CD4-positive, alpha-beta memory T cell (primary cell): ENCODE measurements at regions not wholly inside any gene's neighbourhood (a gene's known extent, or its start where the extent isn't known, plus 50 kb on each side); places are given as distances from the start of the nearest gene placed in this dataset.

Experiments
- CTCF ChIA-PET: fragments of 350-600 bp; sonication (Branson Sonifier 250); formaldehyde crosslinking; loops from one replicate; lab custom pipeline; 2021; ENCODE audit warnings: inconsistent platforms; ENCODE audit not compliant: partially characterized antibody; lab: Charles Lee
- POLR2A ChIA-PET: fragments of 350-600 bp; sonication (Branson Sonifier 250); formaldehyde crosslinking; loops from one replicate; lab custom pipeline; 2021; ENCODE audit not compliant: partially characterized antibody; lab: Charles Lee
- DNase-seq, 5 donors: peaks; one replicate each; pipeline versions ENCODE4 v3.0.0 to v3.0.0-alpha.2; 2020 to 2022; ENCODE audit warnings: mixed read lengths in 1 of 5
- H3K27ac ChIP-seq: one replicate; pipeline ENCODE4 v1.7.0; 2013; ENCODE audit warnings: low read depth, low read length
- H3K27me3 ChIP-seq: 2 replicates; pipeline ENCODE4 v1.7.0; 2013; ENCODE audit warnings: mild to moderate bottlenecking, low read length, moderate library complexity; ENCODE audit not compliant: insufficient read depth
- H3K36me3 ChIP-seq: 2 replicates; pipeline ENCODE4 v1.7.0; 2013; ENCODE audit warnings: mild to moderate bottlenecking, low read length, moderate library complexity; ENCODE audit not compliant: insufficient read depth
- H3K4me1 ChIP-seq: 2 replicates; pipeline ENCODE4 v1.7.0; 2013; ENCODE audit warnings: mild to moderate bottlenecking, low read length, moderate library complexity; ENCODE audit not compliant: insufficient read depth
- H3K4me3 ChIP-seq, 2 donors: one replicate each; pipeline ENCODE4 v1.7.0; 2013; ENCODE audit warnings: low read length in 2 of 2, mild to moderate bottlenecking in 1 of 2
- H3K9me3 ChIP-seq, 2 donors: one replicate each; pipeline ENCODE4 v1.7.0; 2013; ENCODE audit warnings: low read length in 2 of 2, control low read depth in 1 of 2; ENCODE audit not compliant: control insufficient read depth in 1 of 2
- H3K27ac Mint-ChIP-seq, 7 donors: one replicate each; pipeline ENCODE4 v1.8.0; 2020 to 2021; ENCODE audit warnings: mixed read lengths in 7 of 7, mild to moderate bottlenecking in 6 of 7, inconsistent platforms in 3 of 7, moderate library complexity in 3 of 7
- H3K27me3 Mint-ChIP-seq, 2 donors: one replicate each; pipeline ENCODE4 v1.8.0; 2020 to 2021; ENCODE audit warnings: mixed read lengths in 2 of 2
- H3K36me3 Mint-ChIP-seq, 2 donors: one replicate each; pipeline ENCODE4 v1.8.0; 2020 to 2021; ENCODE audit warnings: mixed read lengths in 2 of 2, inconsistent platforms in 1 of 2, mild to moderate bottlenecking in 1 of 2
- H3K4me1 Mint-ChIP-seq, 4 donors: one replicate each; pipeline ENCODE4 v1.8.0; 2020 to 2021; ENCODE audit warnings: mixed read lengths in 4 of 4, mild to moderate bottlenecking in 1 of 4
- H3K4me3 Mint-ChIP-seq, 8 donors: one replicate each; pipeline ENCODE4 v1.8.0; 2020 to 2021; ENCODE audit warnings: mixed read lengths in 8 of 8, mild to moderate bottlenecking in 7 of 8, moderate library complexity in 6 of 8, inconsistent platforms in 3 of 8
- H3K9me3 Mint-ChIP-seq, 8 donors: one replicate each; pipeline ENCODE4 v1.8.0; 2020 to 2021; ENCODE audit warnings: mixed read lengths in 8 of 8, mild to moderate bottlenecking in 5 of 8, inconsistent platforms in 3 of 8, moderate library complexity in 1 of 8
- intact Hi-C: fragments of 100-400 bp; cut with micrococcal nuclease; formaldehyde crosslinking; loops from one replicate; pipeline ENCODE4 v1.15.1; 2023

- no peak overlapping the region for H3K4me3 Mint-ChIP-seq
- POLR2A ChIA-PET, result no interaction called here
- intact Hi-C loops, result no loop called here
- CTCF ChIA-PET, result no interaction called here
- Histone ChIP-seq H3K4me3 (no peak overlapping the region), H3K27ac (no peak overlapping the region), H3K4me1 (no peaks in the 10 kb centered on the region), H3K27me3 (no peaks in the 10 kb centered on the region), H3K36me3 (no peaks in the 10 kb centered on the region), H3K9me3 (no peaks in the 10 kb centered on the region)
- H3K4me1 Mint-ChIP-seq, result no peaks in the 10 kb centered on the region
- DNase-seq, result no peak
- no peak overlapping the region for H3K27ac Mint-ChIP-seq
- no peaks in the 10 kb centered on the region for H3K36me3 Mint-ChIP-seq
- H3K9me3 Mint-ChIP-seq, result no peaks in the 10 kb centered on the region
- H3K27me3 Mint-ChIP-seq, result no peaks in the 10 kb centered on the region
These were observed 123.1 kb downstream of the OSR1 start for GRCh38 chr2:19235308-19235707.

DNA sequence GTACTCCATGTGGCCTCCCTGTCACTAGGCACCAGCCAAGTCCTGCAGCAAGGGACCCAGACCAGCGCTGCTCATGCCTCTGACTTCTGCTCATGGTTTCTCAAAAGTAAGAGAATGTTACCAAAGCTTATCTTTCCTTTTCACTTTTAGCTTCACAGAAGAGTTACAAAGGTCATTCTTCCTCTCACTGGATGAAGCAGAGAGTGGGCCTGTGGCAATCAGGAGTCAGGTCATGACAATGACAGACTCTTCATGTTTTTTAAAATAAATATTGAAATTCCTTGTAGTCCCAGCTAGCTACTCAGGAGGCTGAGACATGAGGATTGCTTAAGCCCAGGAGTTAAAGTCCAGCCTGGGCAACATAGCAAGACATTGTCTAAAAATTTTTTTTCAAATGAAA is 126.1 kb downstream of the OSR1 start:
- Mint-ChIP-seq H3K36me3 (no peaks in the 10 kb centered on the region), H3K27me3 (no peaks in the 10 kb centered on the region), H3K27ac (no peak overlapping the region), H3K4me3 (no peak overlapping the region), H3K9me3 (no peaks in the 10 kb centered on the region), H3K4me1 (no peaks in the 10 kb centered on the region)
- Histone ChIP-seq H3K4me3 (no peak overlapping the region), H3K9me3 (no peaks in the 10 kb centered on the region), H3K27ac (no peak overlapping the region), H3K36me3 (no peaks in the 10 kb centered on the region), H3K27me3 (no peaks in the 10 kb centered on the region), H3K4me1 (no peaks in the 10 kb centered on the region)
- CTCF ChIA-PET, result no interaction called here
- intact Hi-C loops, result no loop called here
- no peak for DNase-seq
- POLR2A ChIA-PET, result no interaction called here

GRCh38 chr2:19231625-19232024 is 126.8 kb downstream of the OSR1 start:
- Histone ChIP-seq H3K27me3 (no peaks in the 10 kb centered on the region), H3K4me3 (no peak overlapping the region), H3K27ac (no peak overlapping the region), H3K9me3 (no peaks in the 10 kb centered on the region), H3K4me1 (no peaks in the 10 kb centered on the region), H3K36me3 (no peaks in the 10 kb centered on the region)
- Mint-ChIP-seq H3K9me3 (no peaks in the 10 kb centered on the region), H3K36me3 (no peaks in the 10 kb centered on the region), H3K27me3 (no peaks in the 10 kb centered on the region), H3K4me1 (no peaks in the 10 kb centered on the region), H3K4me3 (no peak overlapping the region), H3K27ac (no peak overlapping the region)
- POLR2A ChIA-PET, result no interaction called here
- intact Hi-C loops, result no loop called here
- no peak for DNase-seq
- CTCF ChIA-PET, result no interaction called here

DNA sequence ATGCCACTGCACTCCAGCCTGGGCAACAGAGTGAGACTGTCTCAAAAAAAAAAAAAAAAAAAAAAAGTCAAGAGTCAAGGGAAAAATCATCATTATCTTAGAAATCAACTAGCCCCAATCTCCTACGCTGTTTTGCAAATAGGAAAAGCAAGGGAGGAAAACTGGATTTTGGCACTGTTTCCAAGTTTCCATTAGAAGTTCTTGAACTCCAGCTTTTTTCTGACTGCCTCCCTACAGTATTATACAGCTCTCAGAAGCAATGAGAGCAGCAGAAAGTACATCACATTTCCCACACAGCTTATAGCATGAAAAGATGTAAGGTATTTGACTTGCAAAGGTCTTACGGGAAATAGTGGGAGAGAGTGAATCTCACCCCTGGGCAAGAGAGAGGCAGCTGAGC is 127.8 kb downstream of the OSR1 start:
- Histone ChIP-seq H3K4me3 (no peak overlapping the region), H3K36me3 (no peaks in the 10 kb centered on the region), H3K27me3 (no peaks in the 10 kb centered on the region), H3K27ac (no peak overlapping the region), H3K9me3 (no peaks in the 10 kb centered on the region), H3K4me1 (no peaks in the 10 kb centered on the region)
- no peaks in the 10 kb centered on the region for H3K36me3 Mint-ChIP-seq
- ChIA-PET CTCF (no interaction called here), POLR2A (no interaction called here)
- no peaks in the 10 kb centered on the region for H3K9me3 Mint-ChIP-seq
- no peak overlapping the region for H3K27ac Mint-ChIP-seq
- no peak overlapping the region for H3K4me3 Mint-ChIP-seq
- intact Hi-C loops, result no loop called here
- no peak for DNase-seq
- no peaks in the 10 kb centered on the region for H3K27me3 Mint-ChIP-seq
- H3K4me1 Mint-ChIP-seq, result no peaks in the 10 kb centered on the region

GRCh38 chr2:19228715-19229114 is 129.7 kb downstream of the OSR1 start:
- no peaks in the 10 kb centered on the region for H3K36me3 ChIP-seq
- no peaks in the 10 kb centered on the region for H3K9me3 Mint-ChIP-seq
- no peaks in the 10 kb centered on the region for H3K27me3 ChIP-seq
- intact Hi-C loops, result no loop called here
- no peak for DNase-seq
- no peak overlapping the region for H3K4me3 Mint-ChIP-seq
- H3K27me3 Mint-ChIP-seq, result no peaks in the 10 kb centered on the region
- H3K36me3 Mint-ChIP-seq, result no peaks in the 10 kb centered on the region
- no peak overlapping the region for H3K4me3 ChIP-seq
- H3K27ac Mint-ChIP-seq, result no peak overlapping the region
- ChIA-PET CTCF (no interaction called here), POLR2A (no interaction called here)
- no peaks in the 10 kb centered on the region for H3K4me1 Mint-ChIP-seq
- H3K9me3 ChIP-seq, result no peaks in the 10 kb centered on the region
- no peaks in the 10 kb centered on the region for H3K4me1 ChIP-seq
- no peak overlapping the region for H3K27ac ChIP-seq

DNA sequence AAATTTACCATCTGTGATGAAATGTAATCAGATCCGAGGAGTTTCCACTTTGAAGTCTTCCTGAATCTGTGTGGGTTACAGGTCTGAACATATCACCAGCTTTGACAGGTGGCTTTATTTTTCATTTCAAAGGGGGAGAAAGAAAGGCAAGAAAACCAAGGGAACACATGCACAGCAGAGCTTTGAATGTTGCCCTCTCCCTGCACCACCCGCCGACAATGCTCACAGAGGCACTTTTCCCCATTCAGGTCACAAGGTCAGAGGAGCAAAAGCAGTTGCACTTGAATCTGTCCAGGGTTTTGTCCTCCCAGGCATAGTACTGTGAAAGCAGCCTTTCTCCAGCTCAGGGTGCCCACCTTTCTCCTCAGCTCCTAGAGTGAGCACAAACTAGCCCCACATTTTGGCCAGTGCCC is 130.2 kb downstream of the OSR1 start:
- H3K36me3 ChIP-seq, result no peaks in the 10 kb centered on the region
- no peaks in the 10 kb centered on the region for H3K9me3 ChIP-seq
- DNase-seq, result no peak
- no peaks in the 10 kb centered on the region for H3K9me3 Mint-ChIP-seq
- intact Hi-C loops, result no loop called here
- H3K27me3 Mint-ChIP-seq, result no peaks in the 10 kb centered on the region
- no peak overlapping the region for H3K27ac ChIP-seq
- no peaks in the 10 kb centered on the region for H3K4me1 ChIP-seq
- H3K27me3 ChIP-seq, result no peaks in the 10 kb centered on the region
- H3K36me3 Mint-ChIP-seq, result no peaks in the 10 kb centered on the region
- CTCF ChIA-PET, result no interaction called here
- H3K4me3 ChIP-seq, result no peak overlapping the region
- POLR2A ChIA-PET, result no interaction called here
- no peak overlapping the region for H3K27ac Mint-ChIP-seq
- no peak overlapping the region for H3K4me3 Mint-ChIP-seq
- H3K4me1 Mint-ChIP-seq, result no peaks in the 10 kb centered on the region

DNA sequence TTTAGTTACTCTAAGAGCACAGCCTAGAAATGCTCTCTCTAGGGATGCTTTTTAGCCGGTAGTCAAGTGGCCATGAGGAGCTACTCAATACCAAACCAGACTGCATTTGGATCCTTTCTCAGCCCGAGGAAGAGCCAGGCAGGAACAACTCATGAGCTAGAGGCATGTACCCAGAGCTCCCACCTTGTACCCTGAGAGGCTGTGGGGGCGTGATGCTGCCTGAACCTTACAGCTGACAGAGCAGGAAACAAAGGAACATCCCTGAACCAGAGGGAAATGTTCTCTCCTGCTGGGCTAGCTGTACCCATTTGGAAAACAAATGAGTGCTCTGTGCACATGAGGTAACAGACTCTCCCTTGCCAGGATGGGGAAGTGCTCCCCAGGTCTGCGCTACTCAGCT is 131.6 kb downstream of the OSR1 start:
- no peaks in the 10 kb centered on the region for H3K4me1 ChIP-seq
- H3K9me3 Mint-ChIP-seq, result no peaks in the 10 kb centered on the region
- ChIA-PET CTCF (no interaction called here), POLR2A (no interaction called here)
- no peak for DNase-seq
- H3K9me3 ChIP-seq, result no peaks in the 10 kb centered on the region
- no peaks in the 10 kb centered on the region for H3K4me1 Mint-ChIP-seq
- H3K27me3 Mint-ChIP-seq, result no peaks in the 10 kb centered on the region
- no peak overlapping the region for H3K27ac Mint-ChIP-seq
- no peak overlapping the region for H3K27ac ChIP-seq
- no peaks in the 10 kb centered on the region for H3K36me3 ChIP-seq
- H3K4me3 ChIP-seq, result no peak overlapping the region
- no peaks in the 10 kb centered on the region for H3K36me3 Mint-ChIP-seq
- no peak overlapping the region for H3K4me3 Mint-ChIP-seq
- intact Hi-C loops, result no loop called here
- no peaks in the 10 kb centered on the region for H3K27me3 ChIP-seq

GRCh38 chr2:19226386-19226785 is 132.0 kb downstream of the OSR1 start:
- no peaks in the 10 kb centered on the region for H3K4me1 Mint-ChIP-seq
- no peaks in the 10 kb centered on the region for H3K9me3 Mint-ChIP-seq
- no peaks in the 10 kb centered on the region for H3K36me3 Mint-ChIP-seq
- no peak for DNase-seq
- H3K4me3 Mint-ChIP-seq, result no peak overlapping the region
- Histone ChIP-seq H3K4me1 (no peaks in the 10 kb centered on the region), H3K4me3 (no peak overlapping the region), H3K27ac (no peak overlapping the region), H3K36me3 (no peaks in the 10 kb centered on the region), H3K27me3 (no peaks in the 10 kb centered on the region), H3K9me3 (no peaks in the 10 kb centered on the region)
- ChIA-PET POLR2A (no interaction called here), CTCF (no interaction called here)
- no peaks in the 10 kb centered on the region for H3K27me3 Mint-ChIP-seq
- H3K27ac Mint-ChIP-seq, result no peak overlapping the region
- intact Hi-C loops, result no loop called here
